GM12874 (cell line): ENCODE measurements at regions not wholly inside any gene's neighbourhood (a gene's known extent, or its start where the extent isn't known, plus 50 kb on each side); places are given as distances from the start of the nearest gene placed in this dataset.

ENCODE experiments used
- TF ChIP-seq, protein P1 (sequence below): IDR thresholded peaks from 2 replicates; pipeline ENCODE4 v1.5.1; 2011; ENCODE audit warnings: low read depth, mild to moderate bottlenecking, control low read depth, low read length, moderate library complexity; ENCODE audit not compliant: insufficient read depth

DNA sequence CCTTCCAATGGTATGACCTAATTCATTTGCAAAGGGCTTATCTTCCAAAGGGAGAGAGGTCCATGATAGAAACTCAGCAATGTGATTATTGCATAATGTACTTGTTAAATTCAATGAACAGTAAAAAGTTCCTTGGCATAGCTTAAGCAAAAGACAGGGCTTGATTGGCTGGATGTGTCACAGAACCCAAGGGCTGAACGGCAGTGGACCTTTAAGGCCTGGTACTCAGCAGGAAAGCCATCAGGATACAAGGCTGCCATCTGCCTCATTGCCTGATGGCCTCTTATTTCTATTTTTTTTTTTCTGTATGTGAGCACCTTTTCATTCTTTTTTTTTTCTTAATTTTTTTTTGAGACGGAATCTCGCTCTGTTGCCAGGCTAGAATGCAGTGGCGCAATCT lies 208.9 kb upstream of the WSCD1 start:
- TF ChIP-seq, protein P1, sequence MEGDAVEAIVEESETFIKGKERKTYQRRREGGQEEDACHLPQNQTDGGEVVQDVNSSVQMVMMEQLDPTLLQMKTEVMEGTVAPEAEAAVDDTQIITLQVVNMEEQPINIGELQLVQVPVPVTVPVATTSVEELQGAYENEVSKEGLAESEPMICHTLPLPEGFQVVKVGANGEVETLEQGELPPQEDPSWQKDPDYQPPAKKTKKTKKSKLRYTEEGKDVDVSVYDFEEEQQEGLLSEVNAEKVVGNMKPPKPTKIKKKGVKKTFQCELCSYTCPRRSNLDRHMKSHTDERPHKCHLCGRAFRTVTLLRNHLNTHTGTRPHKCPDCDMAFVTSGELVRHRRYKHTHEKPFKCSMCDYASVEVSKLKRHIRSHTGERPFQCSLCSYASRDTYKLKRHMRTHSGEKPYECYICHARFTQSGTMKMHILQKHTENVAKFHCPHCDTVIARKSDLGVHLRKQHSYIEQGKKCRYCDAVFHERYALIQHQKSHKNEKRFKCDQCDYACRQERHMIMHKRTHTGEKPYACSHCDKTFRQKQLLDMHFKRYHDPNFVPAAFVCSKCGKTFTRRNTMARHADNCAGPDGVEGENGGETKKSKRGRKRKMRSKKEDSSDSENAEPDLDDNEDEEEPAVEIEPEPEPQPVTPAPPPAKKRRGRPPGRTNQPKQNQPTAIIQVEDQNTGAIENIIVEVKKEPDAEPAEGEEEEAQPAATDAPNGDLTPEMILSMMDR, result no peak

- TF ChIP-seq, protein P1, result no peak
Observed at GRCh38 chr17:5861854-5862253, 208.3 kb upstream of the WSCD1 start.

DNA sequence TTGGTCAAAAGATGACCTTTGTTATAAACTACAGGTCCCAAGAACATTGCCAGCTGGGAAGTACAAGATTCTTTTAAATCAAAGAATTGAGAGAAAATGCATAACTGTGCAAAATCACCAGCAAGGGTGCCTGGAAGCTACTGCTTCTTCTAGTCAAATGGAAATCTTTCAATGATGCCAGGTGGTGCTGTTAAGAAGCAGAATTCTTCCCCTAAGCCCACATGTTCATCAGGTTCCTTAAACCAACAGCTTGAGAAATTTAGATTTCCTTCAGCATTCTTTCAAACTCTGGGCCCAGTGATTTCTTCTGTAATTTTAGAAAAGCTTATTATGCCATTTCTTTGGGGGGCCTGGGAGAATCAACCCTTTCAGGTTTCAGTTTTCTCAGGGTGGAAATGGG lies 207.8 kb upstream of the WSCD1 start:
- TF ChIP-seq, protein P1, result no peak

GRCh38 chr17:5864741-5865657 lies 205.2 kb upstream of the WSCD1 start:
- TF ChIP-seq, protein P1, result no peak

- TF ChIP-seq, protein P1, result no peak
Observed at GRCh38 chr17:5866978-5867377, 203.2 kb upstream of the WSCD1 start.

- TF ChIP-seq, protein P1, result no peak
Observed at GRCh38 chr17:5869041-5869745, 201.0 kb upstream of the WSCD1 start.

DNA sequence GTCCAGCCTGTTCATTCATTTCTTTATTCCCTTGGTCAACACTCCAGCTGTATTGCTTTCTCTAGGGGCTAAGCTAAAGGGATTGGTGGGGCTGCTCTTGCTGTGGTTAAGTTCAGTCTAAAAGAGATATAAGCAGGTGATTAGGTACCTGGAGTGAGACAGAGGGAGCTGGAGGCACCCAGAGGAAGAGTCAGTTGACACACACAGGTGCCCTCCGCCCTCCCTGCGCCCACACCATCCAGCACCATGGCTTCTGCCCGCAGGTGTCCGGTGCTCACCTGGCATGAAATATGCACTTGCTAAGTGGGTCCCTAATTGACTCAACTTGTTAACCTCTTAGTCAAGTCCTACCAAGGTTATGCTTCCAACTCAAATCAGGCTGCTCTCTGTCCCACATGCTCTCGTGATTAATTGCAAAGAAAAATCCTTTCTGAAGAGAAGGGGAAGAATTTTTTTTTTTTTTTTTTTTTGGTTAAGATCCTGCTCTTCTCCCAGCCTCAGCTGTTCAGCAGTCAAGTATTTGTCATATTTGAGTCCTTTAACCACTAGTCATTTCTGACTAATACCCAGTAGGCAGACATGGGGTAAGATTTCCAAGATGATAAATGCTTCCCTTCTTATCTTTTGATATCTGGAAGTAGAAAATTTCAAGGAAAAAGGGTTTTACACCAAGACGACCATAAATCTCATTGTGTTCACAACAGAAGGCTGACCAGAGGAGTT lies 199.8 kb upstream of the WSCD1 start:
- TF ChIP-seq, protein P1, result no peak
